K562 (cell line): ENCODE measurements at regions not wholly inside any gene's neighbourhood (a gene's known extent, or its start where the extent isn't known, plus 50 kb on each side); places are given as distances from the start of the nearest gene placed in this dataset.

Experiments used
- BRF1 ChIP-seq: IDR thresholded peaks from 3 replicates; pipeline ENCODE4 v1.6.1; 2011; ENCODE audit warnings: borderline replicate concordance, mild to moderate bottlenecking; ENCODE audit not compliant: insufficient read length; ENCODE audit errors: extremely low read depth
- CBX2 ChIP-seq: fragments of 200-600 bp; sonication (generic); IDR thresholded peaks from one replicate; pipeline ENCODE4 v1.6.1; 2012; ENCODE audit warnings: mild to moderate bottlenecking, low read length, inconsistent platforms; ENCODE audit not compliant: insufficient read depth, poor library complexity, severe bottlenecking
- CC2D1A ChIP-seq: fragments of 450-650 bp; IDR thresholded peaks from 2 replicates; pipeline ENCODE4 v1.6.1; 2017; ENCODE audit warnings: mild to moderate bottlenecking
- CTBP1 ChIP-seq: fragments of 450-650 bp; IDR thresholded peaks from 2 replicates; pipeline ENCODE4 v1.6.1; 2016; ENCODE audit warnings: borderline replicate concordance
- EGR1 ChIP-seq: fragments of 450-650 bp; conservative IDR thresholded peaks from 2 replicates; pipeline ENCODE4 v1.6.1; 2017; ENCODE audit warnings: mild to moderate bottlenecking
- MAZ ChIP-seq, 2 experiments: fragments of 450-650 bp in 1 of 2; sonication (generic) in 1 of 2; formaldehyde crosslinking; IDR thresholded peaks in 1 of 2; conservative IDR thresholded peaks in 1 of 2; 2 replicates each; pipeline versions ENCODE4 v1.4.0 to v1.5.0; 2020; ENCODE audit warnings: mild to moderate bottlenecking in 1 of 2, missing genetic modification reagents in 1 of 2
- NFIX ChIP-seq: fragments of 250-450 bp; sonication (Bioruptor Pico); IDR thresholded peaks from 2 replicates; pipeline ENCODE4 v1.4.0; 2020; ENCODE audit warnings: low read depth, mild to moderate bottlenecking, moderate library complexity
- NR4A1 ChIP-seq, 2 experiments: fragments of 250-450 bp in 1 of 2; fragments of 450-650 bp in 1 of 2; sonication (Bioruptor Pico) in 1 of 2; IDR thresholded peaks; 2 replicates each; pipeline versions ENCODE4 v1.4.0 to v1.6.1; 2016 to 2020; ENCODE audit warnings: mild to moderate bottlenecking in 2 of 2, missing compliant biosample characterization in 1 of 2, missing genetic modification characterization in 1 of 2, moderate library complexity in 1 of 2
- RBM14 ChIP-seq: fragments of 200-400 bp; formaldehyde crosslinking; IDR thresholded peaks from 2 replicates; pipeline ENCODE4 v1.6.1; 2018; ENCODE audit warnings: low read depth, mild to moderate bottlenecking, low read length, moderate library complexity, borderline replicate concordance; ENCODE audit not compliant: insufficient read depth
- RBM17 ChIP-seq: fragments of 200-400 bp; formaldehyde crosslinking; IDR thresholded peaks from 2 replicates; pipeline ENCODE4 v1.6.1; 2017; ENCODE audit warnings: low read depth, mild to moderate bottlenecking, low read length, borderline replicate concordance
- RCOR1 ChIP-seq, 2 experiments: IDR thresholded peaks; 2 replicates each; pipeline ENCODE4 v1.6.1; 2012; ENCODE audit warnings: low read depth in 2 of 2, low read length in 2 of 2, borderline replicate concordance in 1 of 2, improper control_type of control experiment in 1 of 2
- ZEB2 ChIP-seq: fragments of 450-650 bp; IDR thresholded peaks from 2 replicates; pipeline ENCODE4 v1.6.1; 2016
- TF ChIP-seq, protein P1 (sequence below): sonication (generic); formaldehyde crosslinking; IDR thresholded peaks from 2 replicates; pipeline ENCODE4 v1.8.0; 2022; ENCODE audit warnings: missing genetic modification reagents, mild to moderate bottlenecking, moderate library complexity, borderline replicate concordance
- TF ChIP-seq, protein P2 (sequence below), 2 experiments: fragments of 450-650 bp in 1 of 2; sonication (generic) in 1 of 2; formaldehyde crosslinking in 1 of 2; IDR thresholded peaks in 1 of 2; conservative IDR thresholded peaks in 1 of 2; 2 replicates each; pipeline versions ENCODE4 v1.6.1 to v1.8.1; 2016 to 2023; ENCODE audit warnings: mild to moderate bottlenecking in 2 of 2, moderate library complexity in 2 of 2, inconsistent platforms in 1 of 2, missing genetic modification reagents in 1 of 2
- TF ChIP-seq, protein P3 (sequence below), 2 experiments: fragments of 450-650 bp; IDR thresholded peaks; 2 replicates each; pipeline ENCODE4 v1.6.1; 2016
- TF ChIP-seq, protein P4 (sequence below): fragments of 200-800 bp; sonication (Bioruptor generic); IDR thresholded peaks from 2 replicates; pipeline ENCODE4 v1.6.1; 2016; ENCODE audit warnings: missing genetic modification characterization, missing compliant biosample characterization

DNA sequence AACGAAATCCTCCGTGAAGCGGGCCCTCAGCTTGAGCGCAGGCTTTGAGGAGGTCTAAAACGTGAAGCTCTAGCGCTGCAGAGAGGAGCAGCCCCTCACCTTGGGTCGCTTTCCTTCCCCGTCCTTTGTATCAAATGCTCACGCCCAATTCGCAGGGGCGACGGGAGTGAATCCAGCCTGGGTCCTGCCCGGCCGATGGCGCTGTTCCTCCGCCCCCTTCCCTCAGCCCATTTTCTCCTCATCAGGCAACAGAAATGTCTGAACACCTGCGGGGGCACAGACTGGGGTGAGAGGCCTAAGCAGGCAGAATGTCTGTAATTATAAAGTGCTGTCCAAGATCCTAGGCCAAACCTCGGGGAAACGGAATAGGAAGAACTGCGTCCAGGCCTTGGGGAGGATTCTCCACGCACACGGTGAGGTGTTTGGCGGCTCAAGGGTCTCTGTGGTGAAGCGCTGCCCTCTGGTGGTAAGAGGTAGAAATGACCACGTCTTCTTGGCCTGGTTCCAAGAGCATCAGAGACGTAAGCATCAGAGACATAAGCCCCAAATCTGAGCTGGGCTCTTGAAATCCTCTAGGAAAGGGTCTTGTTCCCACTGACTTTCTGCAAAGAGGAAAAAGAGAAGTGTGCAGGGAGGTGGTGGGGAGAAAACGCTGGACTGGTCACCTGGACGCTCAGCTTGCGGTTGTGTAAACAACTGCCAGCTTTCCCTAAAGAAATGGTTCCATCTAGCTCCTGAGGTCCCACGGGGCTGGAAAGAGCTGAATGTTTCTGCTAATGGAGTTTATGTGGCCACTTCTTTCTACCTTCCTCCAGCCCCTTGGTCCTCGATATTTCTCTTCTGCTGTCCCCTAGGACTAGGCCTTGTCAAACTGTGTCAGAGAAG is 92.1 kb upstream of the CD53 start (continued):
- TF ChIP-seq BRF1: no peak
- 0 out of 2 replicates have a peak, but pooled peaks have one; percentile 17 for TF ChIP-seq ZEB2
- TF ChIP-seq MAZ (CRISPR knock-in tag; conservative IDR thresholded peaks at IDR 0.05 in 1 of 2, IDR thresholded peaks at IDR 0.05 in 1 of 2): 0 out of 4 replicates have a peak, but pooled peaks of 1 of the 2 experiments have one; percentile 43
- no peak for TF ChIP-seq CBX2
- no peak for TF ChIP-seq RBM14
- no peak for TF ChIP-seq NR4A1 (CRISPR knock-in tag; IDR thresholded peaks at IDR 0.05)
- no peak for TF ChIP-seq NR4A1 (tag; IDR thresholded peaks at IDR 0.05)
- TF ChIP-seq, protein P1, sequence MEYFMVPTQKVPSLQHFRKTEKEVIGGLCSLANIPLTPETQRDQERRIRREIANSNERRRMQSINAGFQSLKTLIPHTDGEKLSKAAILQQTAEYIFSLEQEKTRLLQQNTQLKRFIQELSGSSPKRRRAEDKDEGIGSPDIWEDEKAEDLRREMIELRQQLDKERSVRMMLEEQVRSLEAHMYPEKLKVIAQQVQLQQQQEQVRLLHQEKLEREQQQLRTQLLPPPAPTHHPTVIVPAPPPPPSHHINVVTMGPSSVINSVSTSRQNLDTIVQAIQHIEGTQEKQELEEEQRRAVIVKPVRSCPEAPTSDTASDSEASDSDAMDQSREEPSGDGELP (CRISPR knock-in tag): peak; percentile 31; the same call in 1 of the 2 replicates
- TF ChIP-seq RBM17: no peak
- TF ChIP-seq CTBP1: peak; percentile 48; the same call in 1 of the 2 replicates
- peak; percentile 18; the same call in 1 of the 2 replicates for TF ChIP-seq CC2D1A
- peak; percentile 20; the same call in 1 of the 2 replicates for TF ChIP-seq EGR1
- peak; percentile 76; the same call in 1 of the 2 replicates for TF ChIP-seq NFIX (CRISPR knock-in tag)
- TF ChIP-seq RCOR1 (IDR thresholded peaks at IDR 0.05; ENCODE audit: borderline replicate concordance in 1 of 2, low read depth in 2 of 2, low read length in 2 of 2): peak in 1 of 2 experiments; percentile 80; a peak in 2 of 4 replicates
- TF ChIP-seq, protein P2, sequence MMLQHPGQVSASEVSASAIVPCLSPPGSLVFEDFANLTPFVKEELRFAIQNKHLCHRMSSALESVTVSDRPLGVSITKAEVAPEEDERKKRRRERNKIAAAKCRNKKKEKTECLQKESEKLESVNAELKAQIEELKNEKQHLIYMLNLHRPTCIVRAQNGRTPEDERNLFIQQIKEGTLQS (IDR thresholded peaks at IDR 0.05): no peak
- TF ChIP-seq, protein P2 (CRISPR knock-in tag; conservative IDR thresholded peaks at IDR 0.05): no peak
- TF ChIP-seq, protein P3, sequence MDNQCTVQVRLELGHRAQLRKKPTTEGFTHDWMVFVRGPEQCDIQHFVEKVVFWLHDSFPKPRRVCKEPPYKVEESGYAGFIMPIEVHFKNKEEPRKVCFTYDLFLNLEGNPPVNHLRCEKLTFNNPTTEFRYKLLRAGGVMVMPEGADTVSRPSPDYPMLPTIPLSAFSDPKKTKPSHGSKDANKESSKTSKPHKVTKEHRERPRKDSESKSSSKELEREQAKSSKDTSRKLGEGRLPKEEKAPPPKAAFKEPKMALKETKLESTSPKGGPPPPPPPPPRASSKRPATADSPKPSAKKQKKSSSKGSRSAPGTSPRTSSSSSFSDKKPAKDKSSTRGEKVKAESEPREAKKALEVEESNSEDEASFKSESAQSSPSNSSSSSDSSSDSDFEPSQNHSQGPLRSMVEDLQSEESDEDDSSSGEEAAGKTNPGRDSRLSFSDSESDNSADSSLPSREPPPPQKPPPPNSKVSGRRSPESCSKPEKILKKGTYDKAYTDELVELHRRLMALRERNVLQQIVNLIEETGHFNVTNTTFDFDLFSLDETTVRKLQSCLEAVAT (IDR thresholded peaks at IDR 0.05): no peak
- TF ChIP-seq, protein P4, sequence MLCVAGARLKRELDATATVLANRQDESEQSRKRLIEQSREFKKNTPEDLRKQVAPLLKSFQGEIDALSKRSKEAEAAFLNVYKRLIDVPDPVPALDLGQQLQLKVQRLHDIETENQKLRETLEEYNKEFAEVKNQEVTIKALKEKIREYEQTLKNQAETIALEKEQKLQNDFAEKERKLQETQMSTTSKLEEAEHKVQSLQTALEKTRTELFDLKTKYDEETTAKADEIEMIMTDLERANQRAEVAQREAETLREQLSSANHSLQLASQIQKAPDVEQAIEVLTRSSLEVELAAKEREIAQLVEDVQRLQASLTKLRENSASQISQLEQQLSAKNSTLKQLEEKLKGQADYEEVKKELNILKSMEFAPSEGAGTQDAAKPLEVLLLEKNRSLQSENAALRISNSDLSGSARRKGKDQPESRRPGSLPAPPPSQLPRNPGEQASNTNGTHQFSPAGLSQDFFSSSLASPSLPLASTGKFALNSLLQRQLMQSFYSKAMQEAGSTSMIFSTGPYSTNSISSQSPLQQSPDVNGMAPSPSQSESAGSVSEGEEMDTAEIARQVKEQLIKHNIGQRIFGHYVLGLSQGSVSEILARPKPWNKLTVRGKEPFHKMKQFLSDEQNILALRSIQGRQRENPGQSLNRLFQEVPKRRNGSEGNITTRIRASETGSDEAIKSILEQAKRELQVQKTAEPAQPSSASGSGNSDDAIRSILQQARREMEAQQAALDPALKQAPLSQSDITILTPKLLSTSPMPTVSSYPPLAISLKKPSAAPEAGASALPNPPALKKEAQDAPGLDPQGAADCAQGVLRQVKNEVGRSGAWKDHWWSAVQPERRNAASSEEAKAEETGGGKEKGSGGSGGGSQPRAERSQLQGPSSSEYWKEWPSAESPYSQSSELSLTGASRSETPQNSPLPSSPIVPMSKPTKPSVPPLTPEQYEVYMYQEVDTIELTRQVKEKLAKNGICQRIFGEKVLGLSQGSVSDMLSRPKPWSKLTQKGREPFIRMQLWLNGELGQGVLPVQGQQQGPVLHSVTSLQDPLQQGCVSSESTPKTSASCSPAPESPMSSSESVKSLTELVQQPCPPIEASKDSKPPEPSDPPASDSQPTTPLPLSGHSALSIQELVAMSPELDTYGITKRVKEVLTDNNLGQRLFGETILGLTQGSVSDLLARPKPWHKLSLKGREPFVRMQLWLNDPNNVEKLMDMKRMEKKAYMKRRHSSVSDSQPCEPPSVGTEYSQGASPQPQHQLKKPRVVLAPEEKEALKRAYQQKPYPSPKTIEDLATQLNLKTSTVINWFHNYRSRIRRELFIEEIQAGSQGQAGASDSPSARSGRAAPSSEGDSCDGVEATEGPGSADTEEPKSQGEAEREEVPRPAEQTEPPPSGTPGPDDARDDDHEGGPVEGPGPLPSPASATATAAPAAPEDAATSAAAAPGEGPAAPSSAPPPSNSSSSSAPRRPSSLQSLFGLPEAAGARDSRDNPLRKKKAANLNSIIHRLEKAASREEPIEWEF (CRISPR knock-in tag): no peak
